Panc1 (cell line): ENCODE measurements at regions not wholly inside any gene's neighbourhood (a gene's known extent, or its start where the extent isn't known, plus 50 kb on each side); places are given as distances from the start of the nearest gene placed in this dataset.

Experiments used
- ATAC-seq: fragments of 200-7000 bp; cut with Tn5 transposase; 2 replicates; pipeline ENCODE4 v1.9.1; 2020; ENCODE audit warnings: mild to moderate bottlenecking, moderate library complexity
- BruUV-seq: library from RNA; stranded (reverse); fragments of 400-500 nt; replicated peaks from 2 replicates; lab custom pipeline; 2021; lab: Mats Ljungman, UMichigan
- CTCF ChIA-PET: fragments of 300-600 bp; sonication (Branson Sonifier 250); formaldehyde crosslinking; loops from one replicate; lab custom pipeline; 2022; ENCODE audit warnings: antibody characterized with exemption; lab: Charles Lee
- POLR2A ChIA-PET: fragments of 300-600 bp; sonication (Branson Sonifier 250); formaldehyde crosslinking; loops from one replicate; lab custom pipeline; 2022; ENCODE audit warnings: antibody characterized with exemption; lab: Charles Lee
- DNase-seq: peaks from one replicate; pipeline ENCODE4 v3.0.0-alpha.2; 2010; ENCODE audit warnings: low read depth, low spot score
- H3K27ac ChIP-seq: 2 replicates; pipeline ENCODE4 v1.5.1; 2011; ENCODE audit warnings: mild to moderate bottlenecking, low read length, inconsistent platforms
- H3K27me3 ChIP-seq: fragments of 200-500 bp; sonication (Bioruptor generic); 2 replicates; pipeline ENCODE4 v1.6.0; 2014; ENCODE audit warnings: low read length, inconsistent platforms; ENCODE audit not compliant: control insufficient read depth, insufficient read depth
- H3K36me3 ChIP-seq: fragments of 200-500 bp; sonication (Bioruptor generic); 2 replicates; pipeline ENCODE4 v1.5.1; 2014; ENCODE audit warnings: inconsistent platforms, mild to moderate bottlenecking, low read length, moderate library complexity; ENCODE audit not compliant: control insufficient read depth, insufficient read depth
- H3K4me1 ChIP-seq: 2 replicates; pipeline ENCODE4 v1.5.1; 2011; ENCODE audit warnings: inconsistent platforms, mild to moderate bottlenecking, low read length, moderate library complexity; ENCODE audit not compliant: control insufficient read depth, insufficient read depth
- H3K4me3 ChIP-seq, 2 experiments: 2 replicates each; pipeline ENCODE4 v1.5.1; 2011 to 2012; ENCODE audit warnings: low read depth in 2 of 2, low read length in 2 of 2, mild to moderate bottlenecking in 2 of 2, inconsistent platforms in 1 of 2, moderate library complexity in 1 of 2
- H3K9me3 ChIP-seq: fragments of 200-500 bp; sonication (Bioruptor generic); 2 replicates; pipeline ENCODE4 v1.5.1; 2014; ENCODE audit warnings: low read depth, mild to moderate bottlenecking, inconsistent platforms, low read length, moderate library complexity; ENCODE audit not compliant: control insufficient read depth, insufficient read depth
- POLR2AphosphoS5 ChIP-seq: IDR thresholded peaks from 2 replicates; pipeline ENCODE4 v1.6.1; 2012; ENCODE audit warnings: mild to moderate bottlenecking, low read depth, low read length, moderate library complexity
- SIN3A ChIP-seq: IDR thresholded peaks from 2 replicates; pipeline ENCODE4 v1.6.1; 2012; ENCODE audit warnings: low read depth, mild to moderate bottlenecking, low read length, moderate library complexity, borderline replicate concordance; ENCODE audit not compliant: insufficient read depth
- TCF7L2 ChIP-seq: IDR thresholded peaks from 2 replicates; pipeline ENCODE4 v1.6.1; 2011; ENCODE audit warnings: mild to moderate bottlenecking, low read depth, low read length, inconsistent platforms
- in situ Hi-C: cut with HindIII; loops from 2 replicates; pipeline ENCODE4 v1.10.0; 2016; ENCODE audit warnings: low sequenced_read_pairs, low pct_unique_long_range_greater_than_20kb
- intact Hi-C: fragments of 100-400 bp; cut with micrococcal nuclease; formaldehyde crosslinking; loops from one replicate; pipeline ENCODE4 v1.10.0; 2022; ENCODE audit not compliant: unreplicated experiment
- TF ChIP-seq, protein P1 (sequence below): fragments of 450-650 bp; IDR thresholded peaks from 2 replicates; pipeline ENCODE4 v1.5.1; 2017; ENCODE audit warnings: mild to moderate bottlenecking
- TF ChIP-seq, protein P2 (sequence below), 2 experiments: IDR thresholded peaks; 2 replicates each; pipeline ENCODE4 v1.6.1; 2011 to 2012; ENCODE audit warnings: low read depth in 2 of 2, control low read depth in 1 of 2, low read length in 1 of 2, mild to moderate bottlenecking in 1 of 2, moderate library complexity in 1 of 2; ENCODE audit not compliant: insufficient read depth in 1 of 2

DNA sequence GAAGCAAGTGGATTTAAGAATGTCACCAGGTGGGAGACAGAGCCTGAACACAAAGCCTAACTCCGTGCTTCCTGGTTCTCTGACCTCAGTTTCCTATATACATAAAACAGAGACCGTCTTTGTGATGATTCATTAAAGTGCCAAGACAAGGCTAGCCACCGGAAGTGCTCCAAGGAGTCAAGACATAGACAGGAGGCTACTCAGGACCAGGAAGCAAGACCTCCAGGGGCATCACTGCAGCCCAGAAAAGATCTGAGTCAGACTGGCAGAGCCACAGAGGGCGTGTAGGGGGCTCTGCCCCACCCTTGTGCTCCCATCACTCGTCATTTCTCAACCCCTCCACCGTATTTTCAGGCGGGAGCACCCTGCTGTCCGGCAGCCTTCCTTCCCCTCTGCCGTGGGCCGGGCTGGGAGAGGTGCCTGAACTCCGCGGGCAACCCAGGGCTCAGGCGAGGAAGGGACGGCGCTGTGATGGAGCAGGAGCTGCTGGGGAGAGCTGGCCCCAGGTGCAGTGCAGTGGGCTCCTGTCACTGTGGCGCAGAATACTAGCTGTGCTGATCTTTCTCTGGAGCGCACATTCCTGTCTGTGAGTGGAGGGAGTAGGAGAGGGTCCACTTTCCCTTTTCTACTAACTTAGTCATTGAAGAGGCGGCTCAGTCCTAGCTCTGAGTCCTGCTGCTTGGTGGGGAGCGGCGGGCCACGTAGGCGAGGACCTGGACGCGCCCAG is 134.7 kb upstream of the GPR12 start:
- BruUV-seq = no TSS peak
- ATAC-seq = peak; percentile 34; the same call in 1 of the 2 replicates
- in situ Hi-C loops = no loop called here

DNA sequence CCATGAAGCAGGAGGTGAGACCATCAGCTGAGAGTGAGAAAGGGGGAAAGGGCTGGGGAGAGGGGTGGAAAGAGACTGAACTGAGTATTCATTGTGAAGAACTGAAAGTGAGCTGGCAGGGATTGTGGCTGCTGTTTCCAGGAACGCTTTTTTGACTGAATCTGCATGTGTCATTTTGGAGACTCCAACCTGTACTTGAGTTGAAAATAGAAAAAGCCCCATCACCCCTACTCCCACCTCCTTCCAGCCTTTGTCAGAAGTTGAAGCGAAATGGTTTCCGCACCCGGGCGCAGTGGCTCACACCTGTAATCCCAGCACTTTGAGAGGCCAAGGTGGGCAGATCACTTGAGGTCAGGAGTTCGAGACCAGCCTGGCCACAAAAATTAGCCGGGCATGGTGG is 128.0 kb upstream of the GPR12 start:
- intact Hi-C loops (no loop called here), in situ Hi-C loops (no loop called here)
- no TSS peak for BruUV-seq
- no peak overlapping the region for H3K4me3 ChIP-seq
- H3K4me1 ChIP-seq = no peaks in the 10 kb centered on the region
- H3K36me3 ChIP-seq = no peaks in the 10 kb centered on the region
- no peak for TF ChIP-seq SIN3A
- TF ChIP-seq POLR2AphosphoS5 = no peak
- no peak for TF ChIP-seq TCF7L2
- TF ChIP-seq, protein P1, sequence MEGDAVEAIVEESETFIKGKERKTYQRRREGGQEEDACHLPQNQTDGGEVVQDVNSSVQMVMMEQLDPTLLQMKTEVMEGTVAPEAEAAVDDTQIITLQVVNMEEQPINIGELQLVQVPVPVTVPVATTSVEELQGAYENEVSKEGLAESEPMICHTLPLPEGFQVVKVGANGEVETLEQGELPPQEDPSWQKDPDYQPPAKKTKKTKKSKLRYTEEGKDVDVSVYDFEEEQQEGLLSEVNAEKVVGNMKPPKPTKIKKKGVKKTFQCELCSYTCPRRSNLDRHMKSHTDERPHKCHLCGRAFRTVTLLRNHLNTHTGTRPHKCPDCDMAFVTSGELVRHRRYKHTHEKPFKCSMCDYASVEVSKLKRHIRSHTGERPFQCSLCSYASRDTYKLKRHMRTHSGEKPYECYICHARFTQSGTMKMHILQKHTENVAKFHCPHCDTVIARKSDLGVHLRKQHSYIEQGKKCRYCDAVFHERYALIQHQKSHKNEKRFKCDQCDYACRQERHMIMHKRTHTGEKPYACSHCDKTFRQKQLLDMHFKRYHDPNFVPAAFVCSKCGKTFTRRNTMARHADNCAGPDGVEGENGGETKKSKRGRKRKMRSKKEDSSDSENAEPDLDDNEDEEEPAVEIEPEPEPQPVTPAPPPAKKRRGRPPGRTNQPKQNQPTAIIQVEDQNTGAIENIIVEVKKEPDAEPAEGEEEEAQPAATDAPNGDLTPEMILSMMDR = no peak
- TF ChIP-seq, protein P2, sequence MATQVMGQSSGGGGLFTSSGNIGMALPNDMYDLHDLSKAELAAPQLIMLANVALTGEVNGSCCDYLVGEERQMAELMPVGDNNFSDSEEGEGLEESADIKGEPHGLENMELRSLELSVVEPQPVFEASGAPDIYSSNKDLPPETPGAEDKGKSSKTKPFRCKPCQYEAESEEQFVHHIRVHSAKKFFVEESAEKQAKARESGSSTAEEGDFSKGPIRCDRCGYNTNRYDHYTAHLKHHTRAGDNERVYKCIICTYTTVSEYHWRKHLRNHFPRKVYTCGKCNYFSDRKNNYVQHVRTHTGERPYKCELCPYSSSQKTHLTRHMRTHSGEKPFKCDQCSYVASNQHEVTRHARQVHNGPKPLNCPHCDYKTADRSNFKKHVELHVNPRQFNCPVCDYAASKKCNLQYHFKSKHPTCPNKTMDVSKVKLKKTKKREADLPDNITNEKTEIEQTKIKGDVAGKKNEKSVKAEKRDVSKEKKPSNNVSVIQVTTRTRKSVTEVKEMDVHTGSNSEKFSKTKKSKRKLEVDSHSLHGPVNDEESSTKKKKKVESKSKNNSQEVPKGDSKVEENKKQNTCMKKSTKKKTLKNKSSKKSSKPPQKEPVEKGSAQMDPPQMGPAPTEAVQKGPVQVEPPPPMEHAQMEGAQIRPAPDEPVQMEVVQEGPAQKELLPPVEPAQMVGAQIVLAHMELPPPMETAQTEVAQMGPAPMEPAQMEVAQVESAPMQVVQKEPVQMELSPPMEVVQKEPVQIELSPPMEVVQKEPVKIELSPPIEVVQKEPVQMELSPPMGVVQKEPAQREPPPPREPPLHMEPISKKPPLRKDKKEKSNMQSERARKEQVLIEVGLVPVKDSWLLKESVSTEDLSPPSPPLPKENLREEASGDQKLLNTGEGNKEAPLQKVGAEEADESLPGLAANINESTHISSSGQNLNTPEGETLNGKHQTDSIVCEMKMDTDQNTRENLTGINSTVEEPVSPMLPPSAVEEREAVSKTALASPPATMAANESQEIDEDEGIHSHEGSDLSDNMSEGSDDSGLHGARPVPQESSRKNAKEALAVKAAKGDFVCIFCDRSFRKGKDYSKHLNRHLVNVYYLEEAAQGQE (IDR thresholded peaks at IDR 0.05; ENCODE audit: insufficient read depth in 1 of 2, low read depth in 2 of 2, low read length in 1 of 2) = no peak
- ChIA-PET CTCF (interaction anchor here (1.5 kb wide), 1 partner anchor 16 kb away, joined by 6 read pairs; no protein-coding TSS in a partner anchor), POLR2A (no interaction called here)
- H3K27me3 ChIP-seq = no peaks in the 10 kb centered on the region
- no peak for ATAC-seq
- no peaks in the 10 kb centered on the region for H3K9me3 ChIP-seq
- H3K27ac ChIP-seq = no peak overlapping the region
- DNase-seq = no peak

More for the DNA sequence above, 134.7 kb upstream of the GPR12 start:
- TF ChIP-seq SIN3A = no peak
- no peak for TF ChIP-seq TCF7L2
- no peak for TF ChIP-seq POLR2AphosphoS5
- TF ChIP-seq, protein P2 (IDR thresholded peaks at IDR 0.05; ENCODE audit: insufficient read depth in 1 of 2, low read depth in 2 of 2, low read length in 1 of 2) = no peak
- TF ChIP-seq, protein P1 = no peak
- H3K36me3 ChIP-seq = no peaks in the 10 kb centered on the region
- H3K27ac ChIP-seq = no peak overlapping the region
- no peak for DNase-seq
- POLR2A ChIA-PET = no interaction called here
- CTCF ChIA-PET = no interaction called here
- no peaks in the 10 kb centered on the region for H3K9me3 ChIP-seq
- no peaks in the 10 kb centered on the region for H3K27me3 ChIP-seq
- H3K4me1 ChIP-seq = no peaks in the 10 kb centered on the region
- intact Hi-C loops = no loop called here
- no peak overlapping the region for H3K4me3 ChIP-seq
